ENCODE measurements at regions not wholly inside any gene's neighbourhood (a gene's known extent, or its start where the extent isn't known, plus 50 kb on each side); places are given as distances from the start of the nearest gene placed in this dataset.

- TF ChIP-seq CTCF (IDR thresholded peaks at IDR 0.05; ENCODE audit: low read depth, low read length), result no peak
- H3K4me3 ChIP-seq (ENCODE audit: low read depth, low read length), result no peak overlapping the region
Observed at GRCh38 chr10:78924319-78925003, 144.3 kb upstream of the ZMIZ1 start.

DNA sequence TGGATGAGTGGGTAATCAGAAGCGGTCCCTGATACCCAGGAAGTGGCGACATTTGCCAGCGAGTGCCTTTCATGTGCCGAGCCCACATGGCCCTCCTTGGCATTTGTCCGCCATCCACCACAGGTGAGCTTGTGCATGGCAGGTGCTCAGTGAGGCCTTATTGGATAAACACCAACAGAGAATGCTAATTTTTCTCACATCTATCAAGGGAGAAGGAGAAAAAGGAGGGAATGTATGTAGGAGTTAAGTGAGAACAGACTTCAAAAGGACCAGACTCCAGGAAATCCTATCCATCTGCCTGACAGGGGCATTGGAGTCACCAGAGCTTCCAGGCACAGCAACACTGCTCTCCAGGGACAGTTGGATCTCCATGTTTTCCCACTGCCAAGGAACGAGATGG is 143.5 kb upstream of the ZMIZ1 start:
- no peak for TF ChIP-seq CTCF (IDR thresholded peaks at IDR 0.05; ENCODE audit: low read depth, low read length)
- no peak overlapping the region for H3K4me3 ChIP-seq (ENCODE audit: low read depth, low read length)

DNA sequence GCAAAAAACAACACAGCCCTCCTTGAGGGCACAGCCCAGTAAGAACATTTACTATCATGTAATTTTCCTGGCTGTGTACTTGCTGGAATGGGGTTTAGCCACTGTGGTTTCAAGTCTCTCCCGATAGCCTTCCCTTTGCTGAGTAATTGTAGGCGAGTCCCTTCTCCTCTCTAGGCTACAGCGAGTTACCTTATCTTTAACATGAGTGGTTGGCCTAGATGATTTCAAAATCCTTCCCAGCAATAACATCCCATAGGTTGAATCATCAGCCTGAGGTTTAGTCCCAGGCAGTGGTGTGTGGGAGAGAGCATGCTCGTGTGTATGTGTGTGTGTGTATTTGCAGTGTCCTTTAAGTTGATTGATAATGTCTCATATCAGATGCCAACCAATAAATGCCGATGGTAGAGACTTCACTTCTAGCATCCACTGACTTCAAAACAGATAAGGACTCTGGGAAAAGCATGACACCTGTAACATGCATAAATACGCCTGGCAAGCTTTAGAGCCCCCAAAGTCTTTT is 142.9 kb upstream of the ZMIZ1 start:
- no peak for TF ChIP-seq CTCF (IDR thresholded peaks at IDR 0.05; ENCODE audit: low read depth, low read length)
- no peak overlapping the region for H3K4me3 ChIP-seq (ENCODE audit: low read depth, low read length)

GRCh38 chr10:78927257-78927995 is 141.3 kb upstream of the ZMIZ1 start:
- no peak for TF ChIP-seq CTCF (IDR thresholded peaks at IDR 0.05; ENCODE audit: low read depth, low read length)

GRCh38 chr10:78928330-78928729 is 140.4 kb upstream of the ZMIZ1 start:
- no peak overlapping the region for H3K4me3 ChIP-seq (ENCODE audit: low read depth, low read length)
- TF ChIP-seq CTCF (IDR thresholded peaks at IDR 0.05; ENCODE audit: low read depth, low read length), result no peak

More at GRCh38 chr10:78927257-78927995, 141.3 kb upstream of the ZMIZ1 start:
- H3K4me3 ChIP-seq (ENCODE audit: low read depth, low read length), result no peak overlapping the region

GRCh38 chr10:78929541-78929940 is 139.2 kb upstream of the ZMIZ1 start:
- no peak overlapping the region for H3K4me3 ChIP-seq (ENCODE audit: low read depth, low read length)
- no peak for TF ChIP-seq CTCF (IDR thresholded peaks at IDR 0.05; ENCODE audit: low read depth, low read length)
